IMR-90 (cell line): ENCODE measurements at regions not wholly inside any gene's neighbourhood (a gene's known extent, or its start where the extent isn't known, plus 50 kb on each side); places are given as distances from the start of the nearest gene placed in this dataset.

Experiments
- ATAC-seq: fragments of 200-7000 bp; cut with Tn5 transposase; 2 replicates; pipeline ENCODE4 v1.9.1; 2020; ENCODE audit warnings: low read depth, mild to moderate bottlenecking, moderate library complexity
- BruUV-seq: library from RNA; stranded (reverse); fragments of 400-500 nt; replicated peaks from 2 replicates; lab custom pipeline; 2021; lab: Mats Ljungman, UMichigan
- CTCF ChIA-PET: fragments of 300-600 bp; formaldehyde crosslinking; extraction: SDS; loops from one replicate; lab custom pipeline; 2021; ENCODE audit warnings: antibody characterized with exemption; lab: Yijun Ruan, JAX
- POLR2A ChIA-PET: fragments of 300-600 bp; sonication (Branson Sonifier 250); formaldehyde crosslinking; loops from one replicate; lab custom pipeline; 2022; ENCODE audit warnings: antibody characterized with exemption; ENCODE audit not compliant: unreplicated experiment; lab: Charles Lee
- DNase-seq: peaks from one replicate; pipeline ENCODE4 v3.0.0; 2013
- H2AFZ ChIP-seq: replicated peaks from 2 replicates; pipeline ENCODE3; 2013; ENCODE audit warnings: low read length, mild to moderate bottlenecking; ENCODE audit not compliant: poor library complexity
- H2AK5ac ChIP-seq: 2 replicates; pipeline ENCODE4 v1.6.1; 2013; ENCODE audit warnings: low read depth, low read length, inconsistent platforms
- H2AK9ac ChIP-seq: replicated peaks from 2 replicates; pipeline ENCODE3; 2013; ENCODE audit warnings: mild to moderate bottlenecking, low read depth, low read length, moderate library complexity; ENCODE audit not compliant: poor library complexity
- H2BK120ac ChIP-seq: 2 replicates; pipeline ENCODE4 v1.6.1; 2013; ENCODE audit warnings: low read depth, low read length, inconsistent platforms
- H2BK15ac ChIP-seq: 3 replicates; pipeline ENCODE4 v1.6.1; 2013; ENCODE audit warnings: low read depth, low read length, inconsistent platforms
- H2BK20ac ChIP-seq: 2 replicates; pipeline ENCODE4 v1.6.1; 2013; ENCODE audit warnings: low read depth, mild to moderate bottlenecking, inconsistent platforms, low read length, moderate library complexity
- H2BK5ac ChIP-seq: 2 replicates; pipeline ENCODE4 v1.6.1; 2013; ENCODE audit warnings: mild to moderate bottlenecking, low read depth, low read length, inconsistent platforms; ENCODE audit not compliant: poor library complexity, severe bottlenecking
- H3K14ac ChIP-seq: replicated peaks from 2 replicates; pipeline ENCODE4 v1.6.1; 2013; ENCODE audit warnings: low read depth, low read length, inconsistent platforms
- H3K18ac ChIP-seq: 2 replicates; pipeline ENCODE4 v1.6.1; 2013; ENCODE audit warnings: low read depth, low read length, control low read depth
- H3K23ac ChIP-seq: 2 replicates; pipeline ENCODE4 v1.6.1; 2013; ENCODE audit warnings: low read depth, low read length, inconsistent platforms
- H3K27ac ChIP-seq: 2 replicates; pipeline ENCODE4 v1.5.1; 2013; ENCODE audit warnings: mild to moderate bottlenecking, control low read depth, low read length; ENCODE audit not compliant: insufficient read depth
- H3K27me3 ChIP-seq: 2 replicates; pipeline ENCODE4 v1.6.1; 2013; ENCODE audit warnings: low read length; ENCODE audit not compliant: control insufficient read depth, insufficient read depth
- H3K36me3 ChIP-seq: 2 replicates; pipeline ENCODE4 v1.6.1; 2013; ENCODE audit warnings: low read length, mixed read lengths; ENCODE audit not compliant: control insufficient read depth, insufficient read depth
- H3K4ac ChIP-seq: 2 replicates; pipeline ENCODE4 v1.6.1; 2013; ENCODE audit warnings: low read depth, low read length, inconsistent platforms
- H3K4me1 ChIP-seq: 2 replicates; pipeline ENCODE4 v1.6.1; 2013; ENCODE audit warnings: low read length, mixed read lengths; ENCODE audit not compliant: control insufficient read depth, insufficient read depth
- H3K4me2 ChIP-seq: 2 replicates; pipeline ENCODE4 v1.6.1; 2013; ENCODE audit warnings: low read depth, mild to moderate bottlenecking, control low read depth, low read length, moderate library complexity
- H3K4me3 ChIP-seq: 2 replicates; pipeline ENCODE4 v1.5.1; 2013; ENCODE audit warnings: low read depth, mild to moderate bottlenecking, control low read depth, low read length, moderate library complexity; ENCODE audit not compliant: insufficient read depth
- H3K56ac ChIP-seq: 2 replicates; pipeline ENCODE4 v1.6.1; 2013; ENCODE audit warnings: low read length, inconsistent platforms; ENCODE audit not compliant: insufficient read depth; ENCODE audit errors: extremely low read depth
- H3K79me1 ChIP-seq, 2 experiments: 2 replicates each; pipeline ENCODE4 v1.6.1; 2013; ENCODE audit warnings: low read length in 2 of 2, inconsistent platforms in 1 of 2, low read depth in 1 of 2
- H3K9ac ChIP-seq: 2 replicates; pipeline ENCODE4 v1.6.1; 2013; ENCODE audit warnings: low read depth, low read length, control low read depth
- H3K9me1 ChIP-seq: 2 replicates; pipeline ENCODE4 v1.6.1; 2013; ENCODE audit warnings: low read length, inconsistent platforms; ENCODE audit not compliant: insufficient read depth
- H3K9me3 ChIP-seq: 2 replicates; pipeline ENCODE4 v1.6.1; 2013; ENCODE audit warnings: low read length; ENCODE audit not compliant: control insufficient read depth, insufficient read depth
- H4K20me1 ChIP-seq: 2 replicates; pipeline ENCODE4 v1.6.1; 2013; ENCODE audit warnings: low read length, inconsistent platforms; ENCODE audit not compliant: insufficient read depth
- H4K5ac ChIP-seq: 2 replicates; pipeline ENCODE4 v1.6.1; 2013; ENCODE audit warnings: mild to moderate bottlenecking, low read depth, low read length, control low read depth
- H4K8ac ChIP-seq, 2 experiments: 2 replicates each; pipeline ENCODE4 v1.6.1; 2013; ENCODE audit warnings: low read depth in 2 of 2, low read length in 2 of 2, control low read depth in 1 of 2, inconsistent platforms in 1 of 2
- H4K91ac ChIP-seq: 2 replicates; pipeline ENCODE4 v1.6.1; 2013; ENCODE audit warnings: low read depth, low read length, inconsistent platforms; ENCODE audit not compliant: insufficient read depth
- CHD1 ChIP-seq: IDR thresholded peaks from 2 replicates; pipeline ENCODE4 v1.6.1; 2012; ENCODE audit warnings: low read depth, low read length, improper control_type of control experiment
- FOS ChIP-seq: fragments of 150-350 bp; IDR thresholded peaks from 2 replicates; pipeline ENCODE4 v1.6.1; 2016; ENCODE audit warnings: low read depth, low read length
- POLR2A ChIP-seq: IDR thresholded peaks from 2 replicates; pipeline ENCODE4 v1.6.1; 2012; ENCODE audit warnings: mild to moderate bottlenecking, low read depth, low read length
- RAD21 ChIP-seq: IDR thresholded peaks from 2 replicates; pipeline ENCODE4 v1.6.1; 2012; ENCODE audit warnings: low read length, improper control_type of control experiment
- USF2 ChIP-seq: fragments of 150-350 bp; IDR thresholded peaks from 2 replicates; pipeline ENCODE4 v1.6.1; 2017; ENCODE audit warnings: mild to moderate bottlenecking, antibody characterized with exemption, low read length, low read depth
- WGBS, 2 experiments: methylation state at CpG; one replicate each; pipeline versions ENCODE4 v1.1.5 to v1.1.7; 2013; ENCODE audit warnings: missing lambda C conversion rate in 2 of 2; ENCODE audit not compliant: insufficient read length in 1 of 2; ENCODE audit errors: extremely low coverage in 2 of 2; 5-methylcytosine and 5-hydroxymethylcytosine counted together
- dilution Hi-C: fragments of 300-500 bp; cut with HindIII; formaldehyde crosslinking; loops from one replicate; pipeline ENCODE4 v1.14.3; 2018; ENCODE audit warnings: low sequenced_read_pairs; ENCODE audit not compliant: unreplicated experiment
- in situ Hi-C: fragments of 300-500 bp; cut with MboI; formaldehyde crosslinking; loops from 3 replicates; pipeline ENCODE4 v1.14.3; 2019; ENCODE audit warnings: low sequenced_read_pairs, inconsistent platforms, mixed read lengths
- intact Hi-C: fragments of 100-400 bp; cut with micrococcal nuclease; formaldehyde crosslinking; loops from 2 replicates; pipeline ENCODE4 v1.10.0; 2022

- H2BK5ac ChIP-seq = no peak overlapping the region
- H3K4me2 ChIP-seq = no peak overlapping the region
- POLR2A ChIA-PET = no interaction called here
- no peaks in the 10 kb centered on the region for H3K4me1 ChIP-seq
- no peak overlapping the region for H3K14ac ChIP-seq
- no peak overlapping the region for H3K56ac ChIP-seq
- in situ Hi-C loops = loop anchor here (25.0 kb wide), 1 partner anchor 889 kb away; no protein-coding TSS in a partner anchor
- H2BK20ac ChIP-seq = no peak overlapping the region
- intact Hi-C loops = no loop called here
- no peak overlapping the region for H3K4ac ChIP-seq
- peaks cover 3% of the 10 kb centered on the region; the same call in 1 of the 2 replicates for H3K27me3 ChIP-seq
- H2AK9ac ChIP-seq = no peak overlapping the region
- dilution Hi-C loops = no loop called here
- no peak for DNase-seq
- TF ChIP-seq FOS (no peak), USF2 (no peak), CHD1 (no peak), RAD21 (no peak), POLR2A (no peak)
- no peak overlapping the region for H3K4me3 ChIP-seq
- no peaks in the 10 kb centered on the region for H4K20me1 ChIP-seq
- H2BK120ac ChIP-seq = no peak overlapping the region
- H3K79me1 ChIP-seq = no peaks in the 10 kb centered on the region
- no peak overlapping the region for H4K8ac ChIP-seq
- no peak overlapping the region for H3K18ac ChIP-seq
- 40% methylated on average over 1 of the region's 12 CpGs; no CpG with 5 or more reads in 1 of the 2 experiments for WGBS, 2 experiments
- no peak overlapping the region for H3K23ac ChIP-seq
- H2AK5ac ChIP-seq = no peak overlapping the region
- H3K9me1 ChIP-seq = no peaks in the 10 kb centered on the region
- H3K9ac ChIP-seq = no peak overlapping the region
- H3K27ac ChIP-seq = no peak overlapping the region
- no peak overlapping the region for H2AFZ ChIP-seq
- no peaks in the 10 kb centered on the region for H3K36me3 ChIP-seq
- no peak for ATAC-seq
- BruUV-seq = no TSS peak
- H2BK15ac ChIP-seq = no peak overlapping the region
- CTCF ChIA-PET = interaction anchor here (0.7 to 1.2 kb wide), 3 partner anchors 9 to 1057 kb away, joined by 3 to 5 read pairs (median 4); no protein-coding TSS in a partner anchor
- no peaks in the 10 kb centered on the region for H3K9me3 ChIP-seq
- H4K5ac ChIP-seq = no peak overlapping the region
- H4K91ac ChIP-seq = no peak overlapping the region
These were observed 178.9 kb downstream of the SREK1 start for GRCh38 chr5:66322786-66323528.
